ENCODE measurements at regions not wholly inside any gene's neighbourhood (a gene's known extent, or its start where the extent isn't known, plus 50 kb on each side); places are given as distances from the start of the nearest gene placed in this dataset.

GRCh38 chr6:134714679-134715078 lies 235.2 kb downstream of the ALDH8A1 start:
- no peak overlapping the region for H3K4me3 ChIP-seq (ENCODE audit: low read depth, low read length)
- no peaks in the 10 kb centered on the region for H3K36me3 ChIP-seq (ENCODE audit: control insufficient read depth, insufficient read depth, low read length)
- ChIA-PET CTCF (no interaction called here), POLR2A (no interaction called here)
- DNase-seq (ENCODE audit: low read depth): no peak
- TF ChIP-seq CTCF (IDR thresholded peaks at IDR 0.05; ENCODE audit: insufficient read depth, low read depth, low read length): no peak
- H3K27me3 ChIP-seq (ENCODE audit: control insufficient read depth, insufficient read depth, low read length): no peaks in the 10 kb centered on the region

- POLR2A ChIA-PET: no interaction called here
- DNase-seq (ENCODE audit: low read depth): no peak
- no peak for TF ChIP-seq CTCF (IDR thresholded peaks at IDR 0.05; ENCODE audit: insufficient read depth, low read depth, low read length)
- CTCF ChIA-PET: no interaction called here
- Histone ChIP-seq H3K27me3 (ENCODE audit: control insufficient read depth, insufficient read depth, low read length) (no peaks in the 10 kb centered on the region), H3K36me3 (ENCODE audit: control insufficient read depth, insufficient read depth, low read length) (no peaks in the 10 kb centered on the region), H3K4me3 (ENCODE audit: low read depth, low read length) (no peak overlapping the region)
These were observed 235.8 kb downstream of the ALDH8A1 start for GRCh38 chr6:134714113-134714512.

GRCh38 chr6:134712311-134712710 lies 237.6 kb downstream of the ALDH8A1 start:
- no peak overlapping the region for H3K4me3 ChIP-seq (ENCODE audit: low read depth, low read length)
- H3K36me3 ChIP-seq (ENCODE audit: control insufficient read depth, insufficient read depth, low read length): no peaks in the 10 kb centered on the region
- TF ChIP-seq CTCF (IDR thresholded peaks at IDR 0.05; ENCODE audit: insufficient read depth, low read depth, low read length): no peak
- POLR2A ChIA-PET: no interaction called here
- no peaks in the 10 kb centered on the region for H3K27me3 ChIP-seq (ENCODE audit: control insufficient read depth, insufficient read depth, low read length)
- no peak for DNase-seq (ENCODE audit: low read depth)
- CTCF ChIA-PET: interaction anchor here (0.6 to 1.1 kb wide), 2 partner anchors 21 to 52 kb away, joined by 3 read pairs; no protein-coding TSS in a partner anchor

- no peaks in the 10 kb centered on the region for H3K27me3 ChIP-seq (ENCODE audit: control insufficient read depth, insufficient read depth, low read length)
- no peak for TF ChIP-seq CTCF (IDR thresholded peaks at IDR 0.05; ENCODE audit: insufficient read depth, low read depth, low read length)
- no peak for DNase-seq (ENCODE audit: low read depth)
- no peak overlapping the region for H3K4me3 ChIP-seq (ENCODE audit: low read depth, low read length)
- CTCF ChIA-PET: interaction anchor here (0.5 to 0.9 kb wide), 2 partner anchors 35 to 294 kb away, joined by 3 to 4 read pairs; no protein-coding TSS in a partner anchor
- POLR2A ChIA-PET: no interaction called here
- H3K36me3 ChIP-seq (ENCODE audit: control insufficient read depth, insufficient read depth, low read length): no peaks in the 10 kb centered on the region
These were observed 241.8 kb downstream of the ALDH8A1 start for GRCh38 chr6:134708079-134708478.

GRCh38 chr6:134707342-134708031 lies 242.4 kb downstream of the ALDH8A1 start:
- Histone ChIP-seq H3K36me3 (ENCODE audit: control insufficient read depth, insufficient read depth, low read length) (no peaks in the 10 kb centered on the region), H3K27me3 (ENCODE audit: control insufficient read depth, insufficient read depth, low read length) (no peaks in the 10 kb centered on the region), H3K4me3 (ENCODE audit: low read depth, low read length) (no peak overlapping the region)
- no peak for TF ChIP-seq CTCF (IDR thresholded peaks at IDR 0.05; ENCODE audit: insufficient read depth, low read depth, low read length)
- ChIA-PET POLR2A (no interaction called here), CTCF (interaction anchor here (0.5 to 1.1 kb wide), 4 partner anchors 14 to 293 kb away, joined by 3 to 4 read pairs (median 4); no protein-coding TSS in a partner anchor)
- DNase-seq (ENCODE audit: low read depth): no peak

Data from BJ (cell line).